ENCODE measurements at regions not wholly inside any gene's neighbourhood (a gene's known extent, or its start where the extent isn't known, plus 50 kb on each side); places are given as distances from the start of the nearest gene placed in this dataset.

DNA sequence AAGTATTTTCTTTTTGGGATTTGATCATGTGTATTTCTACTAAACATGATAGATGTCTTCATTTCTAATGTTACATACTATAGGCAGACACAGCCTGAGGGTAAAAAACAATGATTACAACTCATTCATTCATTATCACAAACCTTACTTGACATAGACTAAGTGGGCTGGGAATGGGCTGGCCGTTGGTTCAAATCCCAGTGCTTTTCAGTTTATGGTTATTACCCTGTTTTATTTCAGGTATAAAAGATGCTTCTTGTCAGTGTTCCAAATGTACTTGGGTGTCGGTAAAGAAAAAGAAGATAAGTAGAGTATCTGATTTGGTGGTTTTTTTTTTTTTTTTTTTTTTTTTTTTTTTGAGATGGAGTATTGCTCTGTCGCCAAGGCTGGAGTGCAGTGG is 149.7 kb upstream of the ZFHX3 start:
- no peak for TF ChIP-seq POLR2A (IDR thresholded peaks at IDR 0.05)
- no peak for TF ChIP-seq CTCF (IDR thresholded peaks at IDR 0.05)
